ENCODE measurements at regions not wholly inside any gene's neighbourhood (a gene's known extent, or its start where the extent isn't known, plus 50 kb on each side); places are given as distances from the start of the nearest gene placed in this dataset.

GRCh38 chr1:34366875-34367624 lies 190.3 kb downstream of the C1orf94 start:
- no peak overlapping the region for H2AK5ac ChIP-seq (ENCODE audit: insufficient read length, low read length)
- H2BK12ac ChIP-seq (ENCODE audit: insufficient read length, low read depth, low read length) = no peak overlapping the region
- H3K56ac ChIP-seq (ENCODE audit: insufficient read length, low read depth, low read length) = no peak overlapping the region
- no peak overlapping the region for H4K91ac ChIP-seq (ENCODE audit: insufficient read length, low read depth, low read length)
- Mint-ChIP-seq H3K36me3 (ENCODE audit: insufficient read depth in 1 of 3, low read depth in 3 of 3) (no peaks in the 10 kb centered on the region; a peak in 1 of 7 replicates), H3K4me1 (no peaks in the 10 kb centered on the region), H3K9me3 (peaks cover 0 to 3% of the 10 kb centered on the region in 2 experiments; a peak in 1 of 5 replicates), H3K4me3 (no peak overlapping the region), H3K27me3 (ENCODE audit: low read depth) (peaks cover 26% of the 10 kb centered on the region), H3K27ac (no peak overlapping the region)
- H3K9ac ChIP-seq (ENCODE audit: extremely low read depth, insufficient read length, low read length) = no peak overlapping the region
- H3K18ac ChIP-seq (ENCODE audit: insufficient read length, low read depth, low read length) = no peak overlapping the region
- H3K4ac ChIP-seq (ENCODE audit: low read depth, low read length) = no peak overlapping the region
- H3K23ac ChIP-seq (ENCODE audit: insufficient read length, low read depth, low read length) = no peak overlapping the region
- H3K4me1 ChIP-seq (ENCODE audit: insufficient read depth, low read length) = no peaks in the 10 kb centered on the region
- DNase-seq = no peak
- no peak overlapping the region for H2BK5ac ChIP-seq (ENCODE audit: insufficient read length, low read length)
- H3K9me3 ChIP-seq (ENCODE audit: control insufficient read depth, low read depth, low read length) = no peaks in the 10 kb centered on the region
- H2BK15ac ChIP-seq (ENCODE audit: low read depth, low read length) = no peak overlapping the region
- H3T11ph ChIP-seq (ENCODE audit: low read length) = no peak overlapping the region
- no peak overlapping the region for H3K4me2 ChIP-seq (ENCODE audit: insufficient read depth, insufficient read length, low read length)
- no peaks in the 10 kb centered on the region for H4K20me1 ChIP-seq (ENCODE audit: control insufficient read depth, insufficient read depth, insufficient read length)
- no peak overlapping the region for H2AFZ ChIP-seq (ENCODE audit: low read length)
- no peak overlapping the region for H2BK120ac ChIP-seq (ENCODE audit: low read depth, low read length, poor library complexity, severe bottlenecking)
- no peak overlapping the region for H3K14ac ChIP-seq (ENCODE audit: insufficient read depth, low read length)
- H3K79me1 ChIP-seq (ENCODE audit: insufficient read depth, low read depth, low read length, poor library complexity, severe bottlenecking) = no peaks in the 10 kb centered on the region
- WGBS (ENCODE audit: extremely low coverage, insufficient read length, low lambda C conversion rate) = no CpG with 5 or more reads among the region's 3 CpGs
- H3K27me3 ChIP-seq (ENCODE audit: insufficient read depth, low read length) = no peaks in the 10 kb centered on the region
- H4K8ac ChIP-seq (replicated peaks; ENCODE audit: insufficient read length, low read depth, low read length) = no peak overlapping the region
- H4K5ac ChIP-seq (ENCODE audit: insufficient read length, low read depth, low read length) = no peak overlapping the region
- H2BK20ac ChIP-seq (ENCODE audit: low read depth, low read length, poor library complexity, severe bottlenecking) = no peak overlapping the region
- H3K27ac ChIP-seq (ENCODE audit: insufficient read length, low read depth, low read length) = no peak overlapping the region
- TF ChIP-seq CTCF (conservative IDR thresholded peaks at IDR 0.05) = no peak
- H3K23me2 ChIP-seq (ENCODE audit: insufficient read length, low read depth, low read length, poor library complexity, severe bottlenecking) = no peaks in the 10 kb centered on the region
- no peaks in the 10 kb centered on the region for H3K79me2 ChIP-seq (ENCODE audit: insufficient read depth, low read length)

Measured in H9 (cell line).